A549 (cell line): ENCODE measurements at regions not wholly inside any gene's neighbourhood (a gene's known extent, or its start where the extent isn't known, plus 50 kb on each side); places are given as distances from the start of the nearest gene placed in this dataset.

Source experiments
- ATAC-seq, 2 experiments: fragments of 200-7000 bp in 1 of 2; fragments of >200 bp in 1 of 2; cut with Nextera tagmentation in 1 of 2; cut with Tn5 transposase in 1 of 2; 3 replicates each; pipeline versions ENCODE4 v1.8.0 to v1.9.1; 2018 to 2020; ENCODE audit warnings: mild to moderate bottlenecking in 1 of 2, moderate library complexity in 1 of 2
- CTCF ChIA-PET: fragments of 300-600 bp; sonication (Branson Sonifier 250); formaldehyde crosslinking; extraction: SDS; loops from one replicate; lab custom pipeline; 2021; ENCODE audit warnings: antibody characterized with exemption, inconsistent platforms; lab: Yijun Ruan, JAX
- POLR2A ChIA-PET: fragments of 350-600 bp; formaldehyde crosslinking; extraction: SDS; loops from one replicate; lab custom pipeline; 2021; ENCODE audit warnings: antibody characterized with exemption, inconsistent platforms; lab: Yijun Ruan, JAX
- DNase-seq, 2 experiments: peaks; one replicate each; pipeline versions ENCODE4 v3.0.0 to v3.0.0-alpha.2; 2011 to 2016; ENCODE audit warnings: low read depth in 1 of 2, low spot score in 1 of 2
- FAIRE-seq: peaks from 2 replicates; lab custom pipeline; 2011; peaks lifted over from hg19 to GRCh38; lab: Jason Lieb, UNC
- H3K27ac ChIP-seq, 2 experiments: fragments of >200 bp; sonication (Bioruptor Twin); formaldehyde crosslinking; 3 replicates each; pipeline ENCODE4 v1.5.1; 2016 to 2017
- H3K4me1 ChIP-seq: fragments of >200 bp; sonication (Bioruptor Twin); formaldehyde crosslinking; 3 replicates; pipeline ENCODE4 v1.6.1; 2016
- H3K4me2 ChIP-seq: fragments of >200 bp; sonication (Bioruptor Twin); formaldehyde crosslinking; 3 replicates; pipeline ENCODE4 v1.6.1; 2016
- H3K4me3 ChIP-seq: fragments of >200 bp; sonication (Bioruptor Twin); formaldehyde crosslinking; 3 replicates; pipeline ENCODE4 v1.5.1; 2016
- H3K9me3 ChIP-seq: fragments of >200 bp; sonication (Bioruptor Twin); formaldehyde crosslinking; 3 replicates; pipeline ENCODE4 v1.6.1; 2016
- CBX2 ChIP-seq: fragments of 200-600 bp; sonication (generic); IDR thresholded peaks from 2 replicates; pipeline ENCODE4 v1.6.1; 2016; ENCODE audit warnings: low read depth, mild to moderate bottlenecking, borderline replicate concordance
- CBX8 ChIP-seq: fragments of 200-600 bp; sonication (generic); IDR thresholded peaks from 2 replicates; pipeline ENCODE4 v1.6.1; 2016
- CHD2 ChIP-seq: fragments of 150-350 bp; IDR thresholded peaks from 2 replicates; pipeline ENCODE4 v1.6.1; 2014; ENCODE audit warnings: low read length; ENCODE audit not compliant: partially characterized antibody
- CHD4 ChIP-seq: fragments of 200-600 bp; sonication (generic); IDR thresholded peaks from 2 replicates; pipeline ENCODE4 v1.6.1; 2016; ENCODE audit warnings: antibody characterized with exemption, mild to moderate bottlenecking, borderline replicate concordance
- CTCF ChIP-seq: fragments of >200 bp; sonication (Bioruptor Twin); formaldehyde crosslinking; IDR thresholded peaks from 3 replicates; pipeline ENCODE4 v1.5.1; 2016
- E2F6 ChIP-seq: IDR thresholded peaks from 2 replicates; pipeline ENCODE4 v1.6.1; 2012; ENCODE audit warnings: low read depth, borderline replicate concordance
- EHMT2 ChIP-seq: fragments of 200-600 bp; sonication (generic); IDR thresholded peaks from 2 replicates; pipeline ENCODE4 v1.6.1; 2016; ENCODE audit warnings: antibody characterized with exemption, low read depth, mild to moderate bottlenecking, moderate library complexity
- FOSB ChIP-seq: fragments of 250-450 bp; sonication (Bioruptor Pico); IDR thresholded peaks from 2 replicates; pipeline ENCODE4 v1.5.0; 2020; ENCODE audit warnings: mild to moderate bottlenecking, moderate library complexity
- FOSL2 ChIP-seq, 2 experiments: fragments of 450-650 bp in 1 of 2; fragments of >200 bp in 1 of 2; sonication (Bioruptor Twin) in 1 of 2; formaldehyde crosslinking; IDR thresholded peaks; 2 replicates each; pipeline versions ENCODE4 v1.5.0 to v1.6.1; 2016 to 2020; ENCODE audit warnings: mild to moderate bottlenecking in 1 of 2, moderate library complexity in 1 of 2
- FOXS1 ChIP-seq: fragments of 250-450 bp; sonication (Bioruptor Pico); IDR thresholded peaks from 2 replicates; pipeline ENCODE4 v1.5.0; 2020; ENCODE audit warnings: mild to moderate bottlenecking, moderate library complexity
- HEYL ChIP-seq: fragments of 250-450 bp; sonication (Bioruptor Pico); IDR thresholded peaks from 2 replicates; pipeline ENCODE4 v1.8.0; 2021; ENCODE audit warnings: mild to moderate bottlenecking, moderate library complexity
- HMGXB4 ChIP-seq: fragments of 250-450 bp; sonication (Bioruptor Pico); IDR thresholded peaks from 2 replicates; pipeline ENCODE4 v1.5.0; 2021; ENCODE audit warnings: mild to moderate bottlenecking, moderate library complexity, borderline replicate concordance
- JUN ChIP-seq, 2 experiments: fragments of >200 bp; sonication (Bioruptor Twin); formaldehyde crosslinking; IDR thresholded peaks; 2 replicates in 1 of 2; 3 replicates in 1 of 2; pipeline ENCODE4 v1.6.1; 2016 to 2017
- JUNB ChIP-seq: fragments of >200 bp; sonication (Bioruptor Twin); formaldehyde crosslinking; IDR thresholded peaks from 2 replicates; pipeline ENCODE4 v1.6.1; 2016
- MAX ChIP-seq: IDR thresholded peaks from 2 replicates; pipeline ENCODE4 v1.6.1; 2012
- MYC ChIP-seq: IDR thresholded peaks from 2 replicates; pipeline ENCODE4 v1.6.1; 2012; ENCODE audit warnings: mild to moderate bottlenecking, inconsistent platforms, low read length, improper control_type of control experiment, borderline replicate concordance
- NR3C1 ChIP-seq: fragments of >200 bp; sonication (Bioruptor Twin); formaldehyde crosslinking; IDR thresholded peaks from 3 replicates; pipeline ENCODE4 v1.6.1; 2017
- PHF8 ChIP-seq: fragments of 200-600 bp; sonication (generic); IDR thresholded peaks from 2 replicates; pipeline ENCODE4 v1.6.1; 2016; ENCODE audit warnings: low read depth, mild to moderate bottlenecking, antibody characterized with exemption, moderate library complexity, borderline replicate concordance
- RAD21 ChIP-seq, 2 experiments: fragments of >200 bp in 1 of 2; sonication (Bioruptor Twin) in 1 of 2; formaldehyde crosslinking in 1 of 2; IDR thresholded peaks in 1 of 2; conservative IDR thresholded peaks in 1 of 2; 2 replicates in 1 of 2; 3 replicates in 1 of 2; pipeline ENCODE4 v1.6.1; 2012 to 2018; ENCODE audit warnings: inconsistent platforms in 1 of 2
- RARB ChIP-seq: fragments of 250-450 bp; sonication (Bioruptor Pico); IDR thresholded peaks from 2 replicates; pipeline ENCODE4 v1.8.0; 2021; ENCODE audit warnings: mild to moderate bottlenecking, moderate library complexity
- RFX5 ChIP-seq: fragments of 450-650 bp; IDR thresholded peaks from 2 replicates; pipeline ENCODE4 v1.7.1; 2014; ENCODE audit warnings: antibody characterized with exemption, mild to moderate bottlenecking, moderate library complexity
- SMC3 ChIP-seq: fragments of >200 bp; sonication (Bioruptor Twin); formaldehyde crosslinking; IDR thresholded peaks from 3 replicates; pipeline ENCODE4 v1.6.1; 2018; ENCODE audit warnings: inconsistent platforms
- WGBS: methylation state at CpG from one replicate; pipeline ENCODE4 v1.1.6; 2017; ENCODE audit errors: missing lambda C conversion rate; 5-methylcytosine and 5-hydroxymethylcytosine counted together

GRCh38 chr3:113070072-113070640, 79.4 kb downstream of the GTPBP8 start:
- peak overlapping the region; percentile 60 for H3K4me2 ChIP-seq
- H3K4me1 ChIP-seq: peaks cover 16% of the 10 kb centered on the region
- peak; percentile 31 to 34; a peak in 4 of 6 replicates for ATAC-seq
- H3K9me3 ChIP-seq: no peaks in the 10 kb centered on the region
- H3K27ac ChIP-seq: peak overlapping the region; percentile 30 to 70; a peak in 4 of 6 replicates
- 60% methylated on average over 1 of the region's 1 CpG for WGBS
- ChIA-PET POLR2A (interaction anchor here (1.0 kb wide), 1 partner anchor 429 kb away, joined by 3 read pairs; no protein-coding TSS in a partner anchor), CTCF (interaction anchor here (1.0 to 1.3 kb wide), 4 partner anchors 18 to 218 kb away, joined by 3 read pairs; no protein-coding TSS in a partner anchor)
- TF ChIP-seq SMC3 (no peak), FOSL2 (IDR thresholded peaks at IDR 0.05) (no peak), FOSL2 (CRISPR knock-in tag; IDR thresholded peaks at IDR 0.05) (no peak), RAD21 (conservative IDR thresholded peaks at IDR 0.05 in 1 of 2, IDR thresholded peaks at IDR 0.05 in 1 of 2) (no peak), NR3C1 (no peak), RFX5 (no peak)
- FAIRE-seq: no peak
- no peak overlapping the region for H3K4me3 ChIP-seq
- DNase-seq: no peak

GRCh38 chr3:113070681-113071113, 79.9 kb downstream of the GTPBP8 start:
- no peak for TF ChIP-seq RAD21 (conservative IDR thresholded peaks at IDR 0.05 in 1 of 2, IDR thresholded peaks at IDR 0.05 in 1 of 2)
- peak; percentile 56; the same call in 1 of the 2 replicates for TF ChIP-seq FOSL2 (IDR thresholded peaks at IDR 0.05)
- peak; percentile 83 for TF ChIP-seq FOSL2 (CRISPR knock-in tag; IDR thresholded peaks at IDR 0.05)
- CTCF ChIA-PET: interaction anchor here (0.8 to 1.3 kb wide), 5 partner anchors 9 to 218 kb away, joined by 3 to 5 read pairs (median 3); no protein-coding TSS in a partner anchor
- Histone ChIP-seq H3K4me2 (peak overlapping the region; percentile 60), H3K4me1 (peaks cover 16% of the 10 kb centered on the region), H3K27ac (peak overlapping the region; percentile 30 to 70; a peak in 4 of 6 replicates), H3K4me3 (no peak overlapping the region), H3K9me3 (no peaks in the 10 kb centered on the region)
- POLR2A ChIA-PET: interaction anchor here (1.0 kb wide), 1 partner anchor 429 kb away, joined by 3 read pairs; no protein-coding TSS in a partner anchor
- WGBS: 15% methylated on average over 4 of the region's 4 CpGs
- DNase-seq (peak; percentile 41 to 54), FAIRE-seq (no peak), ATAC-seq (peak; percentile 83 to 92)

- no peak for TF ChIP-seq CHD4
- no peak for TF ChIP-seq FOXS1
- no peak for TF ChIP-seq CTCF
- TF ChIP-seq MAX: no peak
- TF ChIP-seq RARB (CRISPR knock-in tag): no peak
- no peak for TF ChIP-seq JUN (IDR thresholded peaks at IDR 0.05)
- no peak for TF ChIP-seq E2F6
- TF ChIP-seq EHMT2: no peak
- TF ChIP-seq HMGXB4 (CRISPR knock-in tag): no peak
- TF ChIP-seq CHD2: no peak
- TF ChIP-seq CBX2: no peak
- no peak for TF ChIP-seq PHF8
- TF ChIP-seq JUNB: no peak
- TF ChIP-seq FOSB (CRISPR knock-in tag): no peak
- no peak for TF ChIP-seq CBX8
- no peak for TF ChIP-seq MYC
- TF ChIP-seq HEYL (CRISPR knock-in tag): no peak
- TF ChIP-seq RAD21 (conservative IDR thresholded peaks at IDR 0.05 in 1 of 2, IDR thresholded peaks at IDR 0.05 in 1 of 2): no peak
- TF ChIP-seq, all 56 proteins: peak for 0
- 48% methylated on average over 4 of the region's 4 CpGs for WGBS
- no peak for DNase-seq
- no peak for ATAC-seq
- H3K9me3 ChIP-seq: no peaks in the 10 kb centered on the region
- no peak for FAIRE-seq
- no peak overlapping the region for H3K4me2 ChIP-seq
- no peak overlapping the region for H3K27ac ChIP-seq
- H3K4me3 ChIP-seq: no peak overlapping the region
- ChIA-PET POLR2A (no interaction called here), CTCF (no interaction called here)
- peaks cover 14% of the 10 kb centered on the region for H3K4me1 ChIP-seq
These were observed 84.8 kb downstream of the GTPBP8 start for GRCh38 chr3:113075588-113075987.
